H9 (cell line): ENCODE measurements at regions not wholly inside any gene's neighbourhood (a gene's known extent, or its start where the extent isn't known, plus 50 kb on each side); places are given as distances from the start of the nearest gene placed in this dataset.

Experiments used
- DNase-seq: peaks from one replicate; pipeline ENCODE4 v3.0.0-alpha.2; 2017
- H2AFZ ChIP-seq: one replicate; pipeline ENCODE4 v1.6.1; 2013; ENCODE audit warnings: mild to moderate bottlenecking, low read length, control low read depth, moderate library complexity
- H2AK5ac ChIP-seq: 2 replicates; pipeline ENCODE4 v1.6.1; 2013; ENCODE audit warnings: low read length, control low read depth, mixed read lengths; ENCODE audit not compliant: insufficient read length
- H2BK120ac ChIP-seq: one replicate; pipeline ENCODE4 v1.6.1; 2013; ENCODE audit warnings: low read depth, mild to moderate bottlenecking, low read length, control low read depth, inconsistent platforms; ENCODE audit not compliant: poor library complexity, severe bottlenecking
- H2BK12ac ChIP-seq: 2 replicates; pipeline ENCODE4 v1.6.1; 2013; ENCODE audit warnings: low read length, control low read depth, mixed read lengths, low read depth; ENCODE audit not compliant: insufficient read length
- H2BK15ac ChIP-seq: 2 replicates; pipeline ENCODE4 v1.6.1; 2013; ENCODE audit warnings: low read depth, low read length, control low read depth
- H2BK20ac ChIP-seq: one replicate; pipeline ENCODE4 v1.6.1; 2013; ENCODE audit warnings: low read depth, mild to moderate bottlenecking, low read length, control low read depth, inconsistent platforms; ENCODE audit not compliant: poor library complexity, severe bottlenecking
- H2BK5ac ChIP-seq: 2 replicates; pipeline ENCODE4 v1.6.1; 2013; ENCODE audit warnings: low read length, control low read depth, mixed read lengths; ENCODE audit not compliant: insufficient read length
- H3K14ac ChIP-seq: 2 replicates; pipeline ENCODE4 v1.6.1; 2013; ENCODE audit warnings: low read length, control low read depth; ENCODE audit not compliant: insufficient read depth
- H3K18ac ChIP-seq: 2 replicates; pipeline ENCODE4 v1.6.1; 2013; ENCODE audit warnings: low read depth, mild to moderate bottlenecking, mixed read lengths, low read length, control low read depth; ENCODE audit not compliant: insufficient read length
- H3K23ac ChIP-seq: 2 replicates; pipeline ENCODE4 v1.6.1; 2013; ENCODE audit warnings: low read length, control low read depth, mixed read lengths, low read depth; ENCODE audit not compliant: insufficient read length
- H3K23me2 ChIP-seq: 2 replicates; pipeline ENCODE4 v1.6.1; 2013; ENCODE audit warnings: low read depth, mild to moderate bottlenecking, mixed read lengths, low read length, control low read depth; ENCODE audit not compliant: insufficient read length, poor library complexity, severe bottlenecking
- H3K27ac ChIP-seq: 2 replicates; pipeline ENCODE4 v1.5.1; 2013; ENCODE audit warnings: low read length, control low read depth, mixed read lengths, low read depth; ENCODE audit not compliant: insufficient read length
- H3K27me3 ChIP-seq: 2 replicates; pipeline ENCODE4 v1.6.1; 2013; ENCODE audit warnings: low read length, control low read depth, inconsistent platforms; ENCODE audit not compliant: insufficient read depth
- H3K4ac ChIP-seq: 2 replicates; pipeline ENCODE4 v1.6.1; 2013; ENCODE audit warnings: low read depth, mild to moderate bottlenecking, control low read depth, inconsistent platforms, low read length, moderate library complexity
- H3K4me1 ChIP-seq: 2 replicates; pipeline ENCODE4 v1.6.1; 2013; ENCODE audit warnings: low read length, control low read depth, inconsistent platforms; ENCODE audit not compliant: insufficient read depth
- H3K4me2 ChIP-seq: 2 replicates; pipeline ENCODE4 v1.6.1; 2013; ENCODE audit warnings: low read length, control low read depth, mixed read lengths; ENCODE audit not compliant: insufficient read length, insufficient read depth
- H3K56ac ChIP-seq: 2 replicates; pipeline ENCODE4 v1.6.1; 2013; ENCODE audit warnings: low read depth, mild to moderate bottlenecking, mixed read lengths, low read length, control low read depth; ENCODE audit not compliant: insufficient read length
- H3K79me1 ChIP-seq: 2 replicates; pipeline ENCODE4 v1.6.1; 2013; ENCODE audit warnings: low read depth, mild to moderate bottlenecking, moderate library complexity, low read length, control low read depth, inconsistent platforms; ENCODE audit not compliant: insufficient read depth, poor library complexity, severe bottlenecking
- H3K79me2 ChIP-seq: 2 replicates; pipeline ENCODE4 v1.6.1; 2013; ENCODE audit warnings: low read length, control low read depth, inconsistent platforms; ENCODE audit not compliant: insufficient read depth
- H3K9ac ChIP-seq: 2 replicates; pipeline ENCODE4 v1.6.1; 2013; ENCODE audit warnings: low read length, control low read depth, mixed read lengths; ENCODE audit not compliant: insufficient read length; ENCODE audit errors: extremely low read depth
- H3K9me3 ChIP-seq: one replicate; pipeline ENCODE4 v1.6.1; 2013; ENCODE audit warnings: low read depth, low read length, inconsistent platforms; ENCODE audit not compliant: control insufficient read depth
- H3T11ph ChIP-seq: one replicate; pipeline ENCODE4 v1.6.1; 2013; ENCODE audit warnings: mild to moderate bottlenecking, low read length, control low read depth, inconsistent platforms
- H4K20me1 ChIP-seq: one replicate; pipeline ENCODE4 v1.6.1; 2013; ENCODE audit not compliant: control insufficient read depth, insufficient read length, insufficient read depth
- H4K5ac ChIP-seq: 2 replicates; pipeline ENCODE4 v1.6.1; 2013; ENCODE audit warnings: low read depth, mild to moderate bottlenecking, mixed read lengths, low read length, control low read depth; ENCODE audit not compliant: insufficient read length
- H4K8ac ChIP-seq: replicated peaks from 2 replicates; pipeline ENCODE4 v1.6.1; 2013; ENCODE audit warnings: low read length, control low read depth, mixed read lengths, low read depth; ENCODE audit not compliant: insufficient read length
- H4K91ac ChIP-seq: 2 replicates; pipeline ENCODE4 v1.6.1; 2013; ENCODE audit warnings: low read depth, mild to moderate bottlenecking, moderate library complexity, mixed read lengths, low read length, control low read depth; ENCODE audit not compliant: insufficient read length
- H3K27ac Mint-ChIP-seq, 3 experiments: 2 replicates in 2 of 3; 3 replicates in 1 of 3; pipeline ENCODE4 v1.8.0; 2020 to 2021; ENCODE audit warnings: mixed read lengths in 3 of 3, mild to moderate bottlenecking in 1 of 3, moderate library complexity in 1 of 3
- H3K27me3 Mint-ChIP-seq: 2 replicates; pipeline ENCODE4 v1.8.0; 2021; ENCODE audit warnings: low read depth, mild to moderate bottlenecking, moderate library complexity, mixed read lengths
- H3K36me3 Mint-ChIP-seq, 3 experiments: 2 replicates in 2 of 3; 3 replicates in 1 of 3; pipeline ENCODE4 v1.8.0; 2020 to 2021; ENCODE audit warnings: low read depth in 3 of 3, mixed read lengths in 3 of 3; ENCODE audit not compliant: insufficient read depth in 1 of 3
- H3K4me1 Mint-ChIP-seq, 2 experiments: 2 replicates each; pipeline ENCODE4 v1.8.0; 2020; ENCODE audit warnings: mixed read lengths in 2 of 2
- H3K4me3 Mint-ChIP-seq, 2 experiments: 2 replicates in 1 of 2; 3 replicates in 1 of 2; pipeline ENCODE4 v1.8.0; 2020 to 2021; ENCODE audit warnings: mild to moderate bottlenecking in 2 of 2, mixed read lengths in 2 of 2, moderate library complexity in 1 of 2
- H3K9me3 Mint-ChIP-seq, 2 experiments: 2 replicates in 1 of 2; 3 replicates in 1 of 2; pipeline ENCODE4 v1.8.0; 2020; ENCODE audit warnings: mild to moderate bottlenecking in 2 of 2, mixed read lengths in 2 of 2, moderate library complexity in 1 of 2
- CTCF ChIP-seq: fragments of 200-600 bp; sonication (generic); conservative IDR thresholded peaks from 3 replicates; pipeline ENCODE4 v1.8.0; 2021; ENCODE audit warnings: antibody characterized with exemption, mild to moderate bottlenecking
- WGBS: extraction: QIAGEN DNeasy Blood & Tissue Kit; methylation state at CpG from one replicate; pipeline ENCODE4 v1.1.7; 2013; ENCODE audit warnings: missing lambda C conversion rate, low lambda C conversion rate, mixed read lengths; ENCODE audit not compliant: insufficient read length; ENCODE audit errors: extremely low coverage; 5-methylcytosine and 5-hydroxymethylcytosine counted together

- Histone ChIP-seq H4K91ac (no peak overlapping the region), H3K9ac (no peak overlapping the region), H3K18ac (no peak overlapping the region), H3K56ac (no peak overlapping the region), H3K79me2 (no peaks in the 10 kb centered on the region), H2AFZ (no peak overlapping the region), H4K5ac (no peak overlapping the region), H4K20me1 (no peaks in the 10 kb centered on the region), H3K27ac (no peak overlapping the region), H3K4ac (no peak overlapping the region), H3T11ph (no peak overlapping the region), H3K23ac (no peak overlapping the region), H2BK20ac (no peak overlapping the region), H2BK120ac (no peak overlapping the region), H3K27me3 (no peaks in the 10 kb centered on the region), H2BK5ac (no peak overlapping the region), H3K14ac (no peak overlapping the region), H4K8ac (no peak overlapping the region), H3K23me2 (no peaks in the 10 kb centered on the region), H3K79me1 (no peaks in the 10 kb centered on the region), H2AK5ac (no peak overlapping the region), H3K9me3 (no peaks in the 10 kb centered on the region), H2BK15ac (no peak overlapping the region), H3K4me2 (no peak overlapping the region), H3K4me1 (peaks cover 2% of the 10 kb centered on the region; the same call in 1 of the 2 replicates), H2BK12ac (no peak overlapping the region)
- peaks cover 16 to 18% of the 10 kb centered on the region in 2 experiments for H3K4me1 Mint-ChIP-seq
- no peaks in the 10 kb centered on the region; the same call in none of the 2 replicates for H3K27me3 Mint-ChIP-seq
- no peak for TF ChIP-seq CTCF
- WGBS, result no CpG with 5 or more reads among the region's 3 CpGs
- DNase-seq, result no peak
- H3K9me3 Mint-ChIP-seq, result no peaks in the 10 kb centered on the region
- H3K36me3 Mint-ChIP-seq, result no peaks in the 10 kb centered on the region
- no peak overlapping the region for H3K27ac Mint-ChIP-seq
- H3K4me3 Mint-ChIP-seq, result no peak overlapping the region
These were observed 123.2 kb upstream of the BTBD3 start for GRCh38 chr20:11794525-11794924.
